ENCODE measurements at regions not wholly inside any gene's neighbourhood (a gene's known extent, or its start where the extent isn't known, plus 50 kb on each side); places are given as distances from the start of the nearest gene placed in this dataset.

DNA sequence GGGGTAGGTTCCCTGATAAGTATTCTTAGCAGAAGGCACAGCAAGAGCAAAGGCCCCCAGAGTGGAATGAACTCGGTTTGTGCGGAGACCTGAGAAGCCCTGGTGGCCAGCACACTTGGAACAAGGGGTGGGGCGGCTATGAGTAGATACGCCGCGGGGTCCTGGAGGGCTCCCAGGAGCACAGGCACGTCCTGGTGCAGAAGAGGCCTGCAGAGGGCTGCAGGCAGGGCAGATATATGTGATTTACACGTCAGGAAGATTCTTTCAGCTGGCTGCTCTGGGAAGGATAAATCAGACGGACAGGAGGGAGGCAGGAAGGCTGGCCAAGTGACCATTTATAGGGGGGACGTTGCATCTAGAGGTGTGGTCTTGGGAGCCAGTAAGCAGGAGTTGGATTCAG lies 70.2 kb upstream of the ATG10 start:
- DNase-seq (no peak), FAIRE-seq (no peak)
- H3K9me3 ChIP-seq (ENCODE audit: control insufficient read depth in 2 of 2, insufficient read depth in 1 of 2, low read depth in 1 of 2, low read length in 1 of 2): peaks cover 0 to 4% of the 10 kb centered on the region in 2 donors
- no peaks in the 10 kb centered on the region for H3K4me1 ChIP-seq (ENCODE audit: control insufficient read depth in 3 of 3, insufficient read depth in 2 of 3, low read depth in 1 of 3, low read length in 2 of 3)
- no peak overlapping the region for H3K27ac ChIP-seq (ENCODE audit: low read depth in 1 of 3, low read length in 2 of 3)
- no peak overlapping the region for H3K4me3 ChIP-seq (ENCODE audit: low read depth in 1 of 3, low read length in 3 of 3)
- 78 to 84% (median 82%) methylated on average over 10 of the region's 10 CpGs for WGBS, 3 donors
- H3K36me3 ChIP-seq (ENCODE audit: control insufficient read depth in 3 of 3, insufficient read depth in 2 of 3, low read depth in 1 of 3, low read length in 3 of 3): no peaks in the 10 kb centered on the region
- no peaks in the 10 kb centered on the region for H3K27me3 ChIP-seq (ENCODE audit: control insufficient read depth in 3 of 3, insufficient read depth in 3 of 3, low read length in 3 of 3)

DNA sequence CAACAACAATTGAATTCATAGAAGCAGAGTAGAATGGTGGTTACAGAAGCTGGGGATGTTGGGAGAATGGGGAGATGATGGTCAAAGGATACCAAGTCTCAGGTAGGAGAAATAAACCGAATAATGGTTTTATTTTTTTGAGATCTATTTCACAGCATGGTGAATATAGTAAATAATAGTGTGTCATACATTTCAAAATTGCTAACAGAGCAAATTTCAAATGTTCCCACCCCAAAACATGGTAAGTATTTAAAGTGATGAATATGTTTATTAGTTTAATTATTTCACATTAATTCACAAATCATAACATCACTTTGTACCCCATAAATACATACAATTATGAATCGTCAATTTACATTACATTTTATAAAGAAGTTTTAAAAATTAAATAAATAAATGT lies 72.7 kb upstream of the ATG10 start:
- FAIRE-seq (no peak), DNase-seq (no peak)
- no peak overlapping the region for H3K27ac ChIP-seq (ENCODE audit: low read depth in 1 of 3, low read length in 2 of 3)
- H3K36me3 ChIP-seq (ENCODE audit: control insufficient read depth in 3 of 3, insufficient read depth in 2 of 3, low read depth in 1 of 3, low read length in 3 of 3): no peaks in the 10 kb centered on the region
- H3K4me1 ChIP-seq (ENCODE audit: control insufficient read depth in 3 of 3, insufficient read depth in 2 of 3, low read depth in 1 of 3, low read length in 2 of 3): no peaks in the 10 kb centered on the region
- WGBS, 3 donors: 86 to 95% (median 92%) methylated on average over 2 of the region's 2 CpGs
- no peak overlapping the region for H3K4me3 ChIP-seq (ENCODE audit: low read depth in 1 of 3, low read length in 3 of 3)
- H3K9me3 ChIP-seq (ENCODE audit: control insufficient read depth in 2 of 2, insufficient read depth in 1 of 2, low read depth in 1 of 2, low read length in 1 of 2): peaks cover 0 to 4% of the 10 kb centered on the region in 2 donors
- no peaks in the 10 kb centered on the region for H3K27me3 ChIP-seq (ENCODE audit: control insufficient read depth in 3 of 3, insufficient read depth in 3 of 3, low read length in 3 of 3)

DNA sequence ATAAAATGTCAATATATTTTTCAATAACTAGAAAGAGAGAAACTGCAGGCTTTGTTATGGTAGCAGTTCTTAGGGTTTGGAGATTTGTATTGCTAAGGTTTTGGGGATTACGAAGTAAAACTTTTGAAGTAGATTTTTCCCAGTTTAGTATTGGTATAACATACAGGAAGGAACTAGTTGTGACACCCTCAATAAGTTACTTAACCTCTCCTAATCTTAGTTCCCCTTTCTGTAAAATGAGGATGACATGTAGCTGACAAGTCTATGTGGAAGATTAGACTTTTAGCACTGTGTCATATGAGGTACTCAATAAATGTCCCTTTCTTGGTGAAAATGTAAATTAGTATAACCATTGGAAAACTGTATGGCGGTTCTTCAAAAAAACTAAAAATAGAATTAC lies 73.4 kb upstream of the ATG10 start:
- Histone ChIP-seq H3K4me1 (ENCODE audit: control insufficient read depth in 3 of 3, insufficient read depth in 2 of 3, low read depth in 1 of 3, low read length in 2 of 3) (no peaks in the 10 kb centered on the region), H3K27me3 (ENCODE audit: control insufficient read depth in 3 of 3, insufficient read depth in 3 of 3, low read length in 3 of 3) (no peaks in the 10 kb centered on the region), H3K36me3 (ENCODE audit: control insufficient read depth in 3 of 3, insufficient read depth in 2 of 3, low read depth in 1 of 3, low read length in 3 of 3) (no peaks in the 10 kb centered on the region), H3K9me3 (ENCODE audit: control insufficient read depth in 2 of 2, insufficient read depth in 1 of 2, low read depth in 1 of 2, low read length in 1 of 2) (peaks cover 0 to 4% of the 10 kb centered on the region in 2 donors), H3K27ac (ENCODE audit: low read depth in 1 of 3, low read length in 2 of 3) (no peak overlapping the region), H3K4me3 (ENCODE audit: low read depth in 1 of 3, low read length in 3 of 3) (no peak overlapping the region)
- FAIRE-seq (no peak), DNase-seq (no peak)
- WGBS, 3 donors: 67 to 74% (median 69%) methylated on average over 2 of the region's 2 CpGs

DNA sequence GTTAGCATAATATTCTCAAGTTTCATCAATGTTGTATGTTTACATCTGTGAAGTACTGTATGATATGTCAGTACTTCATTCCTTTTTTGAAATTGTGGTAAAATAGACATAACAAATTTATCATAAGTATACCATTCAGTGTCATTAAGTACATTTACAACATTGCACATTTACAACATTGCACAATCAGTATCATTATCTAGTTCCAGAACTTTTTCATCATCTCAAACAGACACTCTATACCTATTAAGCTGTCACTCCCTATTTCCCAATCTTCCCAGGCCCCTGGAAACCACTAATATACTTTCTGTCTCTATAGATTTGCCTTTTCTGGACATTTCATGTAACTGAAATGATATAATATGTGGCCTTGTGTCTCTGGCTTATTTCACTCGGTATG lies 75.1 kb upstream of the ATG10 start:
- H3K4me1 ChIP-seq (ENCODE audit: control insufficient read depth in 3 of 3, insufficient read depth in 2 of 3, low read depth in 1 of 3, low read length in 2 of 3): no peaks in the 10 kb centered on the region
- H3K27ac ChIP-seq (ENCODE audit: low read depth in 1 of 3, low read length in 2 of 3): no peak overlapping the region
- H3K4me3 ChIP-seq (ENCODE audit: low read depth in 1 of 3, low read length in 3 of 3): no peak overlapping the region
- WGBS, 3 donors: 90 to 96% (median 92%) methylated on average over 1 of the region's 1 CpG
- DNase-seq (no peak), FAIRE-seq (no peak)
- H3K36me3 ChIP-seq (ENCODE audit: control insufficient read depth in 3 of 3, insufficient read depth in 2 of 3, low read depth in 1 of 3, low read length in 3 of 3): no peaks in the 10 kb centered on the region
- H3K27me3 ChIP-seq (ENCODE audit: control insufficient read depth in 3 of 3, insufficient read depth in 3 of 3, low read length in 3 of 3): no peaks in the 10 kb centered on the region
- H3K9me3 ChIP-seq (ENCODE audit: control insufficient read depth in 2 of 2, insufficient read depth in 1 of 2, low read depth in 1 of 2, low read length in 1 of 2): peaks cover 0 to 4% of the 10 kb centered on the region in 2 donors

DNA sequence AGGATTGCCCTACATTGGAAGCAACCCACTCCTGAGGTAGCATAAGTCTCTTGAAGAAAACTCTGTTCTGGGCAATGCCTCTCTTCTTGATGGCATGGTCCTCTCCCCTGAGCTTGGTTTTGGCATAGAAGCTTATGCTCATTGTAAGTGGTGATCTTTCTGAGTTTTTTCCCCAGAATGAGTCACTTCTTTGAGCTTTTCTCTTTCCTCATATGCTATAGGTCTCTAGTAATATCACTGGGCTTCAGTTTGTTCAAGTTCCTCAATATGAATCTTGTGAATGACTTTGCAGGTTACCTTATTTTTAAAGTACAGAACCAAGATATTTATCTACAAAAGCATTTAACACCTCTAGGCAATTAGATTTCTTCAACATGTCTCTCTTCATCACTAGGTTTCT lies 76.5 kb upstream of the ATG10 start:
- H3K4me3 ChIP-seq (ENCODE audit: low read depth in 1 of 3, low read length in 3 of 3): no peak overlapping the region
- H3K27ac ChIP-seq (ENCODE audit: low read depth in 1 of 3, low read length in 2 of 3): no peak overlapping the region
- no peaks in the 10 kb centered on the region for H3K27me3 ChIP-seq (ENCODE audit: control insufficient read depth in 3 of 3, insufficient read depth in 3 of 3, low read length in 3 of 3)
- no peak for DNase-seq
- FAIRE-seq: no peak
- no peaks in the 10 kb centered on the region for H3K4me1 ChIP-seq (ENCODE audit: control insufficient read depth in 3 of 3, insufficient read depth in 2 of 3, low read depth in 1 of 3, low read length in 2 of 3)
- H3K36me3 ChIP-seq (ENCODE audit: control insufficient read depth in 3 of 3, insufficient read depth in 2 of 3, low read depth in 1 of 3, low read length in 3 of 3): no peaks in the 10 kb centered on the region
- H3K9me3 ChIP-seq (ENCODE audit: control insufficient read depth in 2 of 2, insufficient read depth in 1 of 2, low read depth in 1 of 2, low read length in 1 of 2): peaks cover 0 to 14% of the 10 kb centered on the region in 2 donors

DNA sequence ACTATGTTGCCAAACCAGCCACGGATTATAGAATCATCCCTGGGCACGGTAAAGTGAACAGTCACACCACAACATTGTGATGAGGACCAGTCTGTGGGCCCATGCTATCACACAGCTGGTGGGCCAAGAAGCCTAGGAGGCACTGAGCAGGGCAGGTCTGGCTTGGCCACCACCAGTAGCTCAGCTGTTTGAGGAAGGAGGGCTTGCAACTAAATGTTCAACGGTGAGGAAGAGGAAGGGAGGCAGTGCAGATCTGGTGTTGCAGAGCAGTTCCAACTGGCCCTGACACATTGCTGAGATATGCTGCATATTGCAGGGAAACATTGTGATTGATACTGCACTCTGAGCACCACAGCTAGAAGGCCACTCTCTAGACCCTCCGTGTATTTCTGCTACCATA lies 77.9 kb upstream of the ATG10 start:
- DNase-seq: no peak
- Histone ChIP-seq H3K27ac (ENCODE audit: low read depth in 1 of 3, low read length in 2 of 3) (no peak overlapping the region), H3K27me3 (ENCODE audit: control insufficient read depth in 3 of 3, insufficient read depth in 3 of 3, low read length in 3 of 3) (no peaks in the 10 kb centered on the region), H3K36me3 (ENCODE audit: control insufficient read depth in 3 of 3, insufficient read depth in 2 of 3, low read depth in 1 of 3, low read length in 3 of 3) (no peaks in the 10 kb centered on the region), H3K9me3 (ENCODE audit: control insufficient read depth in 2 of 2, insufficient read depth in 1 of 2, low read depth in 1 of 2, low read length in 1 of 2) (peaks cover 0 to 18% of the 10 kb centered on the region in 2 donors), H3K4me1 (ENCODE audit: control insufficient read depth in 3 of 3, insufficient read depth in 2 of 3, low read depth in 1 of 3, low read length in 2 of 3) (no peaks in the 10 kb centered on the region), H3K4me3 (ENCODE audit: low read depth in 1 of 3, low read length in 3 of 3) (no peak overlapping the region)
- WGBS, 3 donors: 59 to 68% (median 67%) methylated on average over 4 of the region's 4 CpGs
- no peak for FAIRE-seq

DNA sequence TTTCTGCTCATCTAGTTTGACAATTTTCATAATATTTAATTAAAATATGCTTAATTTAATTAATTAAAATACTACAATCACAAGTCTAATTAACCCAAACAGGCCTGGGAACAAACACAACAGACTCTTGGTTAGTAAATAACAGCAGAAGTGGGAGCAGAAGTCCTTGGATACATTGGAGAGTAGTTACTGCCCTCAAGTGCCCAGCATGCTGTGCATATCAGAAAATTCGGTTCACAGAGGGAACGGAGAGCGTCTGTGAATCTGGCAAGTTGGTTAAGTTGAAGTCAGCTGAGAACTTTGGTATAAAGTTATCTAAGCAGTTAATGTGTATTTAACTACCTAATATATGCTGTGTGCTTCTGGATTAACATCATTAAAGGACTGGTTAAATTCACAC lies 87.0 kb upstream of the ATG10 start:
- FAIRE-seq (no peak), DNase-seq (no peak)
- peaks cover 0 to 2% (median 0%) of the 10 kb centered on the region in 3 donors for H3K27me3 ChIP-seq (ENCODE audit: control insufficient read depth in 3 of 3, insufficient read depth in 3 of 3, low read length in 3 of 3)
- no peaks in the 10 kb centered on the region for H3K9me3 ChIP-seq (ENCODE audit: control insufficient read depth in 2 of 2, insufficient read depth in 1 of 2, low read depth in 1 of 2, low read length in 1 of 2)
- no peak overlapping the region for H3K4me3 ChIP-seq (ENCODE audit: low read depth in 1 of 3, low read length in 3 of 3)
- H3K27ac ChIP-seq (ENCODE audit: low read depth in 1 of 3, low read length in 2 of 3): no peak overlapping the region
- WGBS, 3 donors: 74 to 76% (median 76%) methylated on average over 3 of the region's 3 CpGs
- no peaks in the 10 kb centered on the region for H3K36me3 ChIP-seq (ENCODE audit: control insufficient read depth in 3 of 3, insufficient read depth in 2 of 3, low read depth in 1 of 3, low read length in 3 of 3)
- H3K4me1 ChIP-seq (ENCODE audit: control insufficient read depth in 3 of 3, insufficient read depth in 2 of 3, low read depth in 1 of 3, low read length in 2 of 3): no peaks in the 10 kb centered on the region

DNA sequence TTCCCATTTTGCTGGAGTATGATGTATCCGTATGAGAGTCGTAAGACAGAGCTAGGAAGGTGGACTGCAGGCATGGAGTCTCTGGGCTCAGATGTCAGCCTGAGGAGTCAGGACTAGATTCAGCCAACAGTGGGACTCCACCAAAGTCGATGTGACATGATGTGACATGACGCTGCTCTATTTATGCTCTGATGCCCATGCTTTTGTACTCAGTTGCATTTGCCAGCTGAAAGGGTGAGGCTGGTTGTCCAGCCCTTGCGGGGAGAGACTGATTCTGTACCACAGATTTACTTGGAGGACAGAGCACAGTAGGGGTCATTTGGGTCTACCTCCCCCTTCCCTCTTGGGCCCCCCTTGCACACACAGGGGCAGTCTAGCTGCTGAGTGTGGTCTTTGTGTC lies 88.5 kb upstream of the ATG10 start:
- Histone ChIP-seq H3K4me1 (ENCODE audit: control insufficient read depth in 3 of 3, insufficient read depth in 2 of 3, low read depth in 1 of 3, low read length in 2 of 3) (no peaks in the 10 kb centered on the region), H3K27me3 (ENCODE audit: control insufficient read depth in 3 of 3, insufficient read depth in 3 of 3, low read length in 3 of 3) (peaks cover 0 to 2% (median 2%) of the 10 kb centered on the region in 3 donors), H3K4me3 (ENCODE audit: low read depth in 1 of 3, low read length in 3 of 3) (no peak overlapping the region), H3K27ac (ENCODE audit: low read depth in 1 of 3, low read length in 2 of 3) (no peak overlapping the region), H3K9me3 (ENCODE audit: control insufficient read depth in 2 of 2, insufficient read depth in 1 of 2, low read depth in 1 of 2, low read length in 1 of 2) (no peaks in the 10 kb centered on the region), H3K36me3 (ENCODE audit: control insufficient read depth in 3 of 3, insufficient read depth in 2 of 3, low read depth in 1 of 3, low read length in 3 of 3) (no peaks in the 10 kb centered on the region)
- 90 to 94% (median 91%) methylated on average over 5 of the region's 5 CpGs for WGBS, 3 donors
- DNase-seq (no peak), FAIRE-seq (no peak)

DNA sequence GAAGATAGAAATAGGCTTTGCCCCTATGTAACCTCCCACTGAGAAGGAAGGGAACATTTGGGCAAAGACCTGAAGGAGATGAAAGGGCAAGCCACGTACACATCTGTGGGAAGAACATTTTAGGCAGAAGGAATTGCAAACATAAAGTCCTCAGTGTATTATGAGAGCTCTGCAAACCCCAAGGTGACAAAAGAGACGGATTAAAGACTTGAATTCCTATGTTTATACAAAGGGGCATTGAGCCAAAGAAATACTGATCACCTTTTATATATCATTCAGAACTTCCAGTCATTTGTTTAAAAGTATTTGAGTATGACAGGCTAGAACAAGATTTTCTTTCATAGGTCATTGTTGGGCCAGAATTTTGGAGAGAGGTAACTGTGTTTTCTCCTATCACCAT lies 90.2 kb upstream of the ATG10 start:
- FAIRE-seq: no peak
- WGBS, 3 donors: 49 to 65% (median 52%) methylated on average over 2 of the region's 2 CpGs
- Histone ChIP-seq H3K9me3 (ENCODE audit: control insufficient read depth in 2 of 2, insufficient read depth in 1 of 2, low read depth in 1 of 2, low read length in 1 of 2) (no peaks in the 10 kb centered on the region), H3K27ac (ENCODE audit: low read depth in 1 of 3, low read length in 2 of 3) (no peak overlapping the region), H3K27me3 (ENCODE audit: control insufficient read depth in 3 of 3, insufficient read depth in 3 of 3, low read length in 3 of 3) (peaks cover 0 to 3% (median 2%) of the 10 kb centered on the region in 3 donors), H3K4me3 (ENCODE audit: low read depth in 1 of 3, low read length in 3 of 3) (no peak overlapping the region), H3K36me3 (ENCODE audit: control insufficient read depth in 3 of 3, insufficient read depth in 2 of 3, low read depth in 1 of 3, low read length in 3 of 3) (no peaks in the 10 kb centered on the region), H3K4me1 (ENCODE audit: control insufficient read depth in 3 of 3, insufficient read depth in 2 of 3, low read depth in 1 of 3, low read length in 2 of 3) (no peaks in the 10 kb centered on the region)
- no peak for DNase-seq
